Retinal pigment epithelial cell (primary cell): ENCODE measurements at regions not wholly inside any gene's neighbourhood (a gene's known extent, or its start where the extent isn't known, plus 50 kb on each side); places are given as distances from the start of the nearest gene placed in this dataset.

Experiments used
- DNase-seq: peaks from one replicate; pipeline ENCODE4 v3.0.0-alpha.2; 2010; ENCODE audit warnings: low read depth
- H3K4me3 ChIP-seq: 2 replicates; pipeline ENCODE4 v1.5.1; 2011; ENCODE audit warnings: mild to moderate bottlenecking, low read length, control low read depth, moderate library complexity
- TF ChIP-seq, protein P1 (sequence below): conservative IDR thresholded peaks from 2 replicates; pipeline ENCODE4 v1.5.1; 2011; ENCODE audit warnings: low read depth, low read length, control low read depth, inconsistent platforms

- no peak overlapping the region for H3K4me3 ChIP-seq
- no peak for DNase-seq
- TF ChIP-seq, protein P1, sequence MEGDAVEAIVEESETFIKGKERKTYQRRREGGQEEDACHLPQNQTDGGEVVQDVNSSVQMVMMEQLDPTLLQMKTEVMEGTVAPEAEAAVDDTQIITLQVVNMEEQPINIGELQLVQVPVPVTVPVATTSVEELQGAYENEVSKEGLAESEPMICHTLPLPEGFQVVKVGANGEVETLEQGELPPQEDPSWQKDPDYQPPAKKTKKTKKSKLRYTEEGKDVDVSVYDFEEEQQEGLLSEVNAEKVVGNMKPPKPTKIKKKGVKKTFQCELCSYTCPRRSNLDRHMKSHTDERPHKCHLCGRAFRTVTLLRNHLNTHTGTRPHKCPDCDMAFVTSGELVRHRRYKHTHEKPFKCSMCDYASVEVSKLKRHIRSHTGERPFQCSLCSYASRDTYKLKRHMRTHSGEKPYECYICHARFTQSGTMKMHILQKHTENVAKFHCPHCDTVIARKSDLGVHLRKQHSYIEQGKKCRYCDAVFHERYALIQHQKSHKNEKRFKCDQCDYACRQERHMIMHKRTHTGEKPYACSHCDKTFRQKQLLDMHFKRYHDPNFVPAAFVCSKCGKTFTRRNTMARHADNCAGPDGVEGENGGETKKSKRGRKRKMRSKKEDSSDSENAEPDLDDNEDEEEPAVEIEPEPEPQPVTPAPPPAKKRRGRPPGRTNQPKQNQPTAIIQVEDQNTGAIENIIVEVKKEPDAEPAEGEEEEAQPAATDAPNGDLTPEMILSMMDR, result no peak
These were observed 172.1 kb downstream of the ETNK1 start for GRCh38 chr12:22796941-22797630.

DNA sequence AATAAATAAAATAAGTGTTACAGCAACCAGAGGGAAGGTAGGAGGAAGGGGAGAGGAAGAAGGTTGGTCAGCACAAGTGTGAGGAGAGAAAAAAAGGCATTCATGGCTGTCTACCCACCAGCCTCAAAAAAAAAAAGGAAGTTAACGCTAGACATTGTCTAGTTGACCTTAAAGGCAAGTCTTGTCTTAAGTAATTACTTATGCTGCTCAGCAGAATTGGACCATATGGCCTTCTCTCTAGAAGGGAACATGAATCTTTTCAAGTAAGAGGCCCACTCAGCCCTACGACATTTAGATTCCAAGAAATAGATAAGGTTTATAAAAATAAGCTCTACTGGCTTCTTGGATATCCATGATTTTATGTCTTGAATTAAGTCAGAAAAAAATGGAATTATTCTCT, 172.7 kb downstream of the ETNK1 start:
- no peak for DNase-seq
- TF ChIP-seq, protein P1, result no peak
- H3K4me3 ChIP-seq, result no peak overlapping the region

DNA sequence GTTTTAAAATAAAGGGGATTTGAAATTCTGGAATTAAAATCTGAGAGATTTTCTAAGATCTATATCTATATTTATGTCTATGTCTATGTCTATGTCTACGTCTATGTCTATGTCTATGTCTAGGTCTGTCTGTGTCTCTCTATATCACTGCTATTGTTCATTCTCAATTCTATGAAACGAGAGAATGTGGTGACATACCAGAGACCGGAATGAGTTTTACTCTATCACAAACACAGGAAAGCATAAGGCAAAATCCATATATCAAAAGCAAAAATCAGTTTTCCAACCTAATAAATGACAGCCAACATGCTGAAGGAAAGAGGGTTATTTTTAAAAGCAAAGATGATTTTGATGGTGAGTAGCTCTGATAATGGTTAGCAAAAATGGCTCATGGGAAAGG, 173.1 kb downstream of the ETNK1 start:
- TF ChIP-seq, protein P1, result no peak
- no peak overlapping the region for H3K4me3 ChIP-seq
- no peak for DNase-seq

DNA sequence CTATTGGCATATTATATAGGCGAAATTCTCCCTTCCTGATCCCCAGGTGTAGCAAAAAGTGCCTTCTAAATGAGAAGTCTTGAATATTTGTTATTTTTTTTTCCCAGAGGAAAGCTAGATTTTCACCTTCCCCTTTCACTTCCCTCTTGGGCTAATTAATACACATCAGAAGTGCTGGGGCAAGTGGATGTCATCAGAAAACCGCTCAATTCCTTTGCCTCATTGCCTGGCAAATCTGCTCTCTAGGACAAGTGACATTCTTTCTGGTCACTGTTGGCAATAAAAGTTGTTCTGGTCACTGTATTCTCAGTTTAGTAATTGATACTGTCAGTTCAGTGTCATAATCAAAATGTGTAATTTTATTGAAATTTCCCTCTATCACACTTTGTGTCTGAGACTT, 174.5 kb downstream of the ETNK1 start:
- H3K4me3 ChIP-seq, result no peak overlapping the region
- no peak for DNase-seq
- TF ChIP-seq, protein P1, result no peak

DNA sequence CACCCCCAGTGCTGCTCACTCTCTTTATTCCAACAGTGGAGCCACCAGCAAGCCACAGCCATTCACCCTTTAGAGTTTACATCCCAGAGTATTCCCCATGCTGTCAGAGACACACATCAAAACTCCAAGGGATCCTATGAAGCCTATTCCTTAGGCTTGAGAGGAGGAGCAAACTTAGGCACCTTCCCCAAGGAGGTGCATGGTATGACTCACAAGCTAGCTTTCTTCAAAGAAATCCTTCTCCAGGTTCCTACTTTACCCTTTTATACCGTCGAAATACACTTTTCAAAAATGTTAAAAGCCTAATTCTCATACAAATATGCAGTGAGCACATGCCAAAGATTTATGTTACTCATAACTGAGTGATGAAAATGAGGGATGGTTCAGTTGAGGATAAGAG, 175.4 kb downstream of the ETNK1 start:
- no peak overlapping the region for H3K4me3 ChIP-seq
- DNase-seq, result no peak
- TF ChIP-seq, protein P1, result no peak

DNA sequence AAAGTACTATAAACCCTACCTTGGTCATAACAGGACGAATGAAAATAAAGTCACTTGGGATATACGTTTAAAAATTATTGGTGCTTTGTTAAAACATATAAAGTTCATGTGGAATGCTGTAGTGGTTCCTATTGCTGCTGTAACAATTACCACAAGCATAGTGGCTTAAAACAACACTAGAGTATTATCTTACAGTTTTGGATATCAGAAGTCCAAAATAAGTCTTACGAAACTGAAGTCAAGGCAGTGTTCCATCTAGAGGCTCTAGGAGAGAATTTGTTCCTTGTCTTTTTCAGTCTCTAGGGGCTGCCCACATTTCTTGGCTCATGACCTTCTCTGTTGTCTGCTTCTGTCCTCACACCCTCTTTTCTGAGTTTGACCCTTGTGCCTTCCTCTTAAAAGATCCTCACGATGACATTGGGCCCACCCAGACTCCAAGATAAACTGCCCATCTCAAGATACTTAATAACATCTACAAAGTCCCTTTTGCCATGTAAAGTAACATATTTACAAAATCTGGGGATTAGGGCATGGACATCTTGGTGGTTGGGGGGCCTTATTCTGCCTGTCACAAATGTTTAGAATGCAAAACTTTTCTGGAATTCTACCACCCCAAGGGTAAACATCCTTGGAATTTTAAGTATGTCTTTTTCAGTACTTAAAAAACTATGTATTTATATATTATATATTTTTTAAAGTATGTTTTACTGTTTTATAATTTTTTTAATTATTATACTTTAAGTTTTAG, 178.1 kb downstream of the ETNK1 start:
- TF ChIP-seq, protein P1, result no peak
- no peak overlapping the region for H3K4me3 ChIP-seq
- no peak for DNase-seq

- no peak for DNase-seq
- H3K4me3 ChIP-seq, result no peak overlapping the region
- TF ChIP-seq, protein P1, result no peak
These were observed 178.8 kb downstream of the ETNK1 start for GRCh38 chr12:22803725-22804124.
